ENCODE measurements at regions not wholly inside any gene's neighbourhood (a gene's known extent, or its start where the extent isn't known, plus 50 kb on each side); places are given as distances from the start of the nearest gene placed in this dataset.
"Not testable (repeated sequence)": the region's sequence is repeated elsewhere in the genome, so short reads cannot be mapped to it uniquely, and the experiment has no call there.

GRCh38 chr1:222009105-222009730 lies 267.3 kb upstream of the DUSP10 start:
- Histone ChIP-seq H3K27ac (no peak overlapping the region), H3K4me2 (no peak overlapping the region)

GRCh38 chr1:222006715-222007114 lies 264.8 kb upstream of the DUSP10 start:
- Histone ChIP-seq H3K36me3 (no peaks in the 10 kb centered on the region), H3K4me3 (no peak overlapping the region), H4K20me1 (no peaks in the 10 kb centered on the region), H3K27ac (no peak overlapping the region), H3K9me3 (no peaks in the 10 kb centered on the region), H3K9ac (no peak overlapping the region), H3K27me3 (no peaks in the 10 kb centered on the region), H3K4me1 (0 out of 2 replicates have a peak, but pooled peaks cover 4% of the 10 kb centered on the region), H3K4me2 (no peak overlapping the region)
- no peak for TF ChIP-seq Cebpa-rat (IDR thresholded peaks at IDR 0.05)

More at GRCh38 chr1:222009105-222009730, 267.3 kb upstream of the DUSP10 start:
- 0 out of 2 replicates have a peak, but pooled peaks cover 4% of the 10 kb centered on the region for H3K4me1 ChIP-seq
- H3K9me3 ChIP-seq = no peaks in the 10 kb centered on the region
- no peak overlapping the region for H3K4me3 ChIP-seq
- TF ChIP-seq Cebpa-rat (IDR thresholded peaks at IDR 0.05) = no peak
- H4K20me1 ChIP-seq = no peaks in the 10 kb centered on the region
- H3K9ac ChIP-seq = no peak overlapping the region
- H3K27me3 ChIP-seq = no peaks in the 10 kb centered on the region
- no peaks in the 10 kb centered on the region for H3K36me3 ChIP-seq

- Histone ChIP-seq H3K36me3 (no peaks in the 10 kb centered on the region), H3K9ac (no peak overlapping the region), H3K4me1 (0 out of 2 replicates have a peak, but pooled peaks cover 4% of the 10 kb centered on the region), H3K4me3 (no peak overlapping the region), H3K4me2 (no peak overlapping the region), H3K27me3 (no peaks in the 10 kb centered on the region), H4K20me1 (no peaks in the 10 kb centered on the region), H3K9me3 (no peaks in the 10 kb centered on the region), H3K27ac (no peak overlapping the region)
- TF ChIP-seq Cebpa-rat (IDR thresholded peaks at IDR 0.05) = no peak
These were observed 262.9 kb upstream of the DUSP10 start for GRCh38 chr1:222004784-222005183.

- no peak overlapping the region for H3K9ac ChIP-seq
- no peak overlapping the region for H3K4me2 ChIP-seq
- H4K20me1 ChIP-seq = no peaks in the 10 kb centered on the region
- H3K4me3 ChIP-seq = no peak overlapping the region
- no peaks in the 10 kb centered on the region for H3K9me3 ChIP-seq
- H3K27ac ChIP-seq = no peak overlapping the region
- TF ChIP-seq Cebpa-rat (IDR thresholded peaks at IDR 0.05) = no peak
- no peaks in the 10 kb centered on the region for H3K36me3 ChIP-seq
- 0 out of 2 replicates have a peak, but pooled peaks cover 4% of the 10 kb centered on the region for H3K4me1 ChIP-seq
- no peaks in the 10 kb centered on the region for H3K27me3 ChIP-seq
These were observed 262.1 kb upstream of the DUSP10 start for GRCh38 chr1:222004034-222004433.

- Histone ChIP-seq H3K4me2 (no peak overlapping the region), H3K4me1 (no peaks in the 10 kb centered on the region), H3K9ac (no peak overlapping the region), H4K20me1 (no peaks in the 10 kb centered on the region), H3K9me3 (no peaks in the 10 kb centered on the region), H3K4me3 (no peak overlapping the region), H3K27me3 (no peaks in the 10 kb centered on the region), H3K36me3 (no peaks in the 10 kb centered on the region), H3K27ac (no peak overlapping the region)
- no peak for TF ChIP-seq Cebpa-rat (IDR thresholded peaks at IDR 0.05)
These were observed 260.6 kb upstream of the DUSP10 start for GRCh38 chr1:222002503-222002902.

- Histone ChIP-seq H3K4me1 (no peaks in the 10 kb centered on the region), H3K27ac (no peak overlapping the region), H3K36me3 (no peaks in the 10 kb centered on the region), H3K4me3 (no peak overlapping the region), H4K20me1 (no peaks in the 10 kb centered on the region), H3K9me3 (no peaks in the 10 kb centered on the region), H3K27me3 (no peaks in the 10 kb centered on the region), H3K4me2 (no peak overlapping the region), H3K9ac (no peak overlapping the region)
- no peak for TF ChIP-seq Cebpa-rat (IDR thresholded peaks at IDR 0.05)
These were observed 258.2 kb upstream of the DUSP10 start for GRCh38 chr1:222000131-222000530.

GRCh38 chr1:221998781-221999180 lies 256.9 kb upstream of the DUSP10 start:
- no peak overlapping the region for H3K27ac ChIP-seq
- TF ChIP-seq Cebpa-rat (IDR thresholded peaks at IDR 0.05) = no peak
- no peak overlapping the region for H3K9ac ChIP-seq
- H3K4me2 ChIP-seq = no peak overlapping the region
- no peaks in the 10 kb centered on the region for H4K20me1 ChIP-seq
- no peaks in the 10 kb centered on the region for H3K4me1 ChIP-seq
- no peaks in the 10 kb centered on the region for H3K9me3 ChIP-seq
- H3K27me3 ChIP-seq = no peaks in the 10 kb centered on the region
- no peaks in the 10 kb centered on the region for H3K36me3 ChIP-seq
- no peak overlapping the region for H3K4me3 ChIP-seq

GRCh38 chr1:221998186-221998612 lies 256.3 kb upstream of the DUSP10 start:
- Histone ChIP-seq H3K9ac (no peak overlapping the region), H3K9me3 (no peaks in the 10 kb centered on the region), H4K20me1 (no peaks in the 10 kb centered on the region), H3K4me3 (no peak overlapping the region), H3K4me2 (no peak overlapping the region), H3K27me3 (no peaks in the 10 kb centered on the region), H3K36me3 (no peaks in the 10 kb centered on the region), H3K4me1 (no peaks in the 10 kb centered on the region), H3K27ac (no peak overlapping the region)
- TF ChIP-seq Cebpa-rat (IDR thresholded peaks at IDR 0.05) = no peak

- not testable (repeated sequence) for H4K20me1 ChIP-seq
These were observed 255.1 kb upstream of the DUSP10 start for GRCh38 chr1:221997012-221997411.

GRCh38 chr1:221994939-221995338 lies 253.1 kb upstream of the DUSP10 start:
- Histone ChIP-seq H3K4me2 (no peak overlapping the region), H3K9me3 (no peaks in the 10 kb centered on the region), H3K27ac (no peak overlapping the region), H3K27me3 (no peaks in the 10 kb centered on the region), H3K4me3 (no peak overlapping the region), H4K20me1 (no peaks in the 10 kb centered on the region), H3K4me1 (peaks cover 9% of the 10 kb centered on the region), H3K9ac (no peak overlapping the region), H3K36me3 (no peaks in the 10 kb centered on the region)
- no peak for TF ChIP-seq Cebpa-rat (IDR thresholded peaks at IDR 0.05)

More at GRCh38 chr1:221997012-221997411, 255.1 kb upstream of the DUSP10 start:
- not testable (repeated sequence) for H3K36me3 ChIP-seq, H3K4me2 ChIP-seq, H3K27me3 ChIP-seq, H3K9me3 ChIP-seq, H3K4me3 ChIP-seq, H3K4me1 ChIP-seq, H3K9ac ChIP-seq, H3K27ac ChIP-seq

- H3K9ac ChIP-seq = no peak overlapping the region
- TF ChIP-seq Cebpa-rat (IDR thresholded peaks at IDR 0.05) = no peak
- no peaks in the 10 kb centered on the region for H3K9me3 ChIP-seq
- H3K4me1 ChIP-seq = peaks cover 9% of the 10 kb centered on the region
- H3K27me3 ChIP-seq = no peaks in the 10 kb centered on the region
- no peaks in the 10 kb centered on the region for H3K36me3 ChIP-seq
- no peaks in the 10 kb centered on the region for H4K20me1 ChIP-seq
- H3K27ac ChIP-seq = no peak overlapping the region
- H3K4me3 ChIP-seq = no peak overlapping the region
- no peak overlapping the region for H3K4me2 ChIP-seq
These were observed 252.4 kb upstream of the DUSP10 start for GRCh38 chr1:221994274-221994698.

Data from BLaER1 (cell line).